ENCODE measurements at regions not wholly inside any gene's neighbourhood (a gene's known extent, or its start where the extent isn't known, plus 50 kb on each side); places are given as distances from the start of the nearest gene placed in this dataset.

DNA sequence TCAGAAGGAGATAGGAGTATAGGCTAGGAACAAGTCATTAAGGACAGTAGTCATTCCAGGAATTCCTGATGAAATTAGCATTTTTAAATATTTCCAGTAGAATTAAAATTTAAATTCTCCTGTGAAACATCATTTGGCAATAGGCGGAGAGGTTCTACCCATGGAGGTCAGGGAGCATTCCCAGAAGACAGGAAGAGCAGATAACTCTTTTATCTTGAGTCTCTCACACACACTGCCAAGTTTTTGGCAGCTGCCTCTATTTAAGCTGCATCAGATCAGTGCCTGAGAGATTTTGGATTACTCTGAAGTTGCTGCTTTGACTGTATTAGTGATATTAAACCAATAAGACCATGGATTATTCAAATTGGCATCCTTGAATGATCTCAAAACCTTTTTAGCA is 714.7 kb downstream of the EPHA4 start:
- no peak for ATAC-seq (ENCODE audit: low read depth)
- no peaks in the 10 kb centered on the region for H3K9me3 Mint-ChIP-seq
- no peaks in the 10 kb centered on the region for H3K4me1 Mint-ChIP-seq
- no peak for DNase-seq (ENCODE audit: low spot score in 2 of 2)
- H3K27me3 Mint-ChIP-seq: peaks cover 4% of the 10 kb centered on the region
- no peak overlapping the region for H3K4me3 Mint-ChIP-seq
- no peak overlapping the region for H3K27ac Mint-ChIP-seq
- H3K36me3 Mint-ChIP-seq: no peaks in the 10 kb centered on the region

DNA sequence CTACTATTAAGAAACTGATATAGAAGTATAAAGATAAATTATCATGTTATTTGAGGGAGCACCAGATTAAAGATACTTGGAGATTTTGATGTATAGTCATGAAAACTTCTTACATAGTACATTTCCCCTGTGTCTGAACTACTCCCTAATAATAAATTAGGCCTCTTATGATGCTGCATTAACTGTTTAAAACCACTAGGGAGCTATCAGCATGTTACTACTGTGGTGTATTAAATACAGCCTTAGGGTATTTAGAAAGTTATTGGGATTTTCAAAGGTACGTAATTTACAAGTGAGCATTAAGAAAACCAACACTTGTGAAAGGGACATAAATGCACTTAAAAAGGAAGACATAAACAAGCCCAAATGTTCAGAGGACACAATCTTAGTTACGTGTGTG is 714.0 kb downstream of the EPHA4 start:
- H3K27me3 Mint-ChIP-seq: peaks cover 4% of the 10 kb centered on the region
- DNase-seq (ENCODE audit: low spot score in 2 of 2): no peak
- ATAC-seq (ENCODE audit: low read depth): no peak
- H3K9me3 Mint-ChIP-seq: no peaks in the 10 kb centered on the region
- H3K4me3 Mint-ChIP-seq: no peak overlapping the region
- no peak overlapping the region for H3K27ac Mint-ChIP-seq
- no peaks in the 10 kb centered on the region for H3K36me3 Mint-ChIP-seq
- no peaks in the 10 kb centered on the region for H3K4me1 Mint-ChIP-seq

DNA sequence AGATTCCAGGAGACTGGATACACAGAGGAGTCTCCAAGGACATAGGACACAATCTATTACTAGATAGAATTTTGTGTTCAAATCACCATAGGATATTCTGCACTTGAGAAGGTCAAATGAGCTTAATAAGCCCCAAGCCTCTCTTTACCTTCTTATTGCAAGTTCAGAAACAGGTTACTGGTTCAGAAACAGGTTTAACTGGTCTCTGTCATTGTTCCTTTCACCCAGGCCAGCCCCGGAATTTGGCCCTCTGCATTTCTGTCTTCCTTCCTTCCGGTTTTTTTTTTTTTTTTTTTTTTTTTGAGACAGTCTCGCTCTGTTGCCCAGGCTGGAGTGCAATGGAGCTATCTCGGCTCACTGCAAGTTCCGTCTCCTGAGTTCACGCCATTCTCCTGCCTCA is 700.2 kb downstream of the EPHA4 start:
- Mint-ChIP-seq H3K36me3 (no peaks in the 10 kb centered on the region), H3K4me3 (no peak overlapping the region), H3K27ac (no peak overlapping the region), H3K27me3 (no peaks in the 10 kb centered on the region), H3K9me3 (peaks cover 4% of the 10 kb centered on the region), H3K4me1 (no peaks in the 10 kb centered on the region)
- DNase-seq (ENCODE audit: low spot score in 2 of 2): no peak
- ATAC-seq (ENCODE audit: low read depth): no peak

DNA sequence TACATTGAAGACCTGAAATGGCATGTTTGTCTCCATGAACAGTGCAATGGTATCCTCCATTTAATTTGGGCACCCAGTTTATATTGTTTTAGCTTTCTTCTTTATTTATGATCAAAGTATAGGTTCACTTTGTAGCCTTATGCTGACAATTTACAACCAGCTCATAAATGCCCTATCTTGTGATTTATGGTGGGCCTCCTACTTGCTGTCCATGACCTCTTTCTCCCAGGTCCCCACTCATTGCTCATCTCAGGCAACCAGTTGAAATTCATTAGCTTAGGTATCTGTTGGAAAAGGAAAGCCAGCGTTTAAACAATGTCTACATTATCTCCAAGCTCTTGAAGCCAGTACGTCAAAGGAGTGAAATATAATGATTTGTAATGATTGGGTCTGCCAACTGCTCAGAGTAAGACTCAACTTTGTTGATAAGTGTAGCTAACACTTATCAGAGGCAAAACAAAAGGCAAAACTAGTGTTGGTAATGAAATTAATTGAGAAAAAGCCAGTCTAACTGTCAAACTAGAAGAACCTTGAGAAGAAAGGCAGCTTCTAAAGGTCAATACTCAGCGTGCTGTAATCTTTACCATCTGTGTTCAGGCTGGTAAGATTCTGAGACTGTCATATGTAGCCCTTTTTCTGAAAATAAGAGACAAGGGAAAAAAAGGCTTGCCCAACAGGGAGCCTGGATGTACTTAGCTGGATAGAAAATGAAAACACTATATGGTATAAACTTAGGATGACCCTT is 695.9 kb downstream of the EPHA4 start:
- peaks cover 3% of the 10 kb centered on the region for H3K9me3 Mint-ChIP-seq
- DNase-seq (ENCODE audit: low spot score in 2 of 2): no peak
- H3K4me3 Mint-ChIP-seq: no peak overlapping the region
- no peaks in the 10 kb centered on the region for H3K27me3 Mint-ChIP-seq
- ATAC-seq (ENCODE audit: low read depth): no peak
- H3K36me3 Mint-ChIP-seq: no peaks in the 10 kb centered on the region
- no peak overlapping the region for H3K27ac Mint-ChIP-seq
- H3K4me1 Mint-ChIP-seq: no peaks in the 10 kb centered on the region

- Mint-ChIP-seq H3K27ac (no peak overlapping the region), H3K36me3 (no peaks in the 10 kb centered on the region), H3K9me3 (peaks cover 3% of the 10 kb centered on the region), H3K27me3 (no peaks in the 10 kb centered on the region), H3K4me1 (no peaks in the 10 kb centered on the region), H3K4me3 (no peak overlapping the region)
- DNase-seq (ENCODE audit: low spot score in 2 of 2) (no peak), ATAC-seq (ENCODE audit: low read depth) (no peak)
Observed at GRCh38 chr2:220877491-220877890, 694.6 kb downstream of the EPHA4 start.

- Mint-ChIP-seq H3K27ac (no peak overlapping the region), H3K4me3 (no peak overlapping the region), H3K36me3 (no peaks in the 10 kb centered on the region), H3K27me3 (no peaks in the 10 kb centered on the region), H3K9me3 (peaks cover 3% of the 10 kb centered on the region), H3K4me1 (no peaks in the 10 kb centered on the region)
- no peak for ATAC-seq (ENCODE audit: low read depth)
- DNase-seq (ENCODE audit: low spot score in 2 of 2): no peak
Observed at GRCh38 chr2:220877897-220878296, 694.2 kb downstream of the EPHA4 start.

- Mint-ChIP-seq H3K9me3 (no peaks in the 10 kb centered on the region), H3K4me1 (no peaks in the 10 kb centered on the region), H3K27me3 (no peaks in the 10 kb centered on the region), H3K36me3 (no peaks in the 10 kb centered on the region), H3K27ac (no peak overlapping the region), H3K4me3 (no peak overlapping the region)
- ATAC-seq (ENCODE audit: low read depth) (no peak), DNase-seq (ENCODE audit: low spot score in 2 of 2) (no peak)
Observed at GRCh38 chr2:220880623-220881596, 691.2 kb downstream of the EPHA4 start.

DNA sequence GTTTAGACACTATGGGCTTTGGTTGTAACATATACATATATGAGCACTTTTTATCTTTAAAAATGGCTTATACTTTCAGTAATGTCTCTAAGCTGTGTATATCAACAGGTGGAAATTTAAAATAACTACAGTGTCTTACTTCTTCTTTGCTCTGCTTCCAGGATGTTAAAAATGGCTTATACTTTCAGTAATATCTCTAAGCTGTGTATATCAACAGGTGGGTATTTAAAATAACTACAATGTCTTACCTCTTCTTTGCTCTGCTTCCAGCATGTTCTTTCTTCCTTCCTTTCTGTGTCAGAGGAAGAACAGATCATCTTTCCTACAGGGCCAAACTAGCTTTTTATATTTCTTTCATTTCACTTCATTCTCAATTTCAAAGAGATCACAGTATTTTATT is 689.6 kb downstream of the EPHA4 start:
- no peaks in the 10 kb centered on the region for H3K9me3 Mint-ChIP-seq
- DNase-seq (ENCODE audit: low spot score in 2 of 2): no peak
- H3K4me1 Mint-ChIP-seq: no peaks in the 10 kb centered on the region
- no peak for ATAC-seq (ENCODE audit: low read depth)
- no peaks in the 10 kb centered on the region for H3K36me3 Mint-ChIP-seq
- H3K27ac Mint-ChIP-seq: no peak overlapping the region
- H3K4me3 Mint-ChIP-seq: no peak overlapping the region
- no peaks in the 10 kb centered on the region for H3K27me3 Mint-ChIP-seq

DNA sequence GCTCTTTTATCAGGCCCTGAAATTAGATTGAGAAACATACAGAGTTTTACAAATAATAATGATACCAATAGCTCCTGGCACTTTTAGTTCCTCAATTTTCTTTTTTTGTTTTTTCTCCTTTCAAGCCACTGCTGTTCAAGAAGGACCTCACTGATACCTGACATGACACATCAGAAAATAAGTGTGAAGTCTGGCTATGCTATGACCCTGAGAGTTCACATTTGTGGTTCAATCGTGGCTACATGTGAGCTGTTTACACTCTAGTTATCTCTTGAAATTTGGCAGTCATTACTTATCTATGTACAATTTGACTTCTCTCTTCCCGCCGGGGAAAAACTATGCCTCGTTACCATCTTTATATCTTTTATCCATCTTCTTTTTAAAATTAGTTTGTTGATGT is 686.5 kb downstream of the EPHA4 start:
- H3K27ac Mint-ChIP-seq: no peak overlapping the region
- no peak for ATAC-seq (ENCODE audit: low read depth)
- no peaks in the 10 kb centered on the region for H3K36me3 Mint-ChIP-seq
- H3K9me3 Mint-ChIP-seq: no peaks in the 10 kb centered on the region
- no peak overlapping the region for H3K4me3 Mint-ChIP-seq
- H3K27me3 Mint-ChIP-seq: no peaks in the 10 kb centered on the region
- DNase-seq (ENCODE audit: low spot score in 2 of 2): no peak
- no peaks in the 10 kb centered on the region for H3K4me1 Mint-ChIP-seq

GRCh38 chr2:220887271-220887870 is 684.7 kb downstream of the EPHA4 start:
- peaks cover 2% of the 10 kb centered on the region for H3K9me3 Mint-ChIP-seq
- no peaks in the 10 kb centered on the region for H3K4me1 Mint-ChIP-seq
- H3K27ac Mint-ChIP-seq: no peak overlapping the region
- no peak for DNase-seq (ENCODE audit: low spot score in 2 of 2)
- no peak overlapping the region for H3K4me3 Mint-ChIP-seq
- no peak for ATAC-seq (ENCODE audit: low read depth)
- H3K36me3 Mint-ChIP-seq: no peaks in the 10 kb centered on the region
- peaks cover 2% of the 10 kb centered on the region for H3K27me3 Mint-ChIP-seq

DNA sequence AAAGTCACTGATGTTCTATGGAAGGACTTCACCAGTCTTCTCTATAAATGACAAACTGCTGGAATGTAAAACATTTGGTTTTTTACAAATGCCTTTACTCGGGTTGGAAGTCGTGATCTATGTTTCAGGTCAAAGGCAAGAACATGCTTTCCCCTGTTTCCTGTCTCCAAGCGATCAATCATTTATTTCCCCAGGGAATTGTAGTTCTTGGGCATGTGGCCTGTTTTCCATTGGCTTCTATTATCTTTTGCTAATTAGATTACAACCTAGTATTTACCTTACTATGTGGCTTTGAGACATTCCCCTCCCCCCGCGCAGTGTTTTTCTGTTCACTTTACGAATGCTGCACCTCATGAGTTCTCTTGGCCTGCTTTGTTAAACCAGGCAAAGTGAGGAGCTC is 684.2 kb downstream of the EPHA4 start:
- DNase-seq (ENCODE audit: low spot score in 2 of 2) (no peak), ATAC-seq (ENCODE audit: low read depth) (no peak)
- Mint-ChIP-seq H3K27me3 (peaks cover 2% of the 10 kb centered on the region), H3K9me3 (peaks cover 2% of the 10 kb centered on the region), H3K4me1 (no peaks in the 10 kb centered on the region), H3K27ac (no peak overlapping the region), H3K4me3 (no peak overlapping the region), H3K36me3 (no peaks in the 10 kb centered on the region)

GRCh38 chr2:220890931-220891330 is 681.2 kb downstream of the EPHA4 start:
- no peaks in the 10 kb centered on the region for H3K36me3 Mint-ChIP-seq
- no peak for ATAC-seq (ENCODE audit: low read depth)

GRCh38 chr2:220891405-220891804 is 680.7 kb downstream of the EPHA4 start:
- no peak for ATAC-seq (ENCODE audit: low read depth)

More at GRCh38 chr2:220890931-220891330, 681.2 kb downstream of the EPHA4 start:
- Mint-ChIP-seq H3K27me3 (peaks cover 2% of the 10 kb centered on the region), H3K4me1 (no peaks in the 10 kb centered on the region), H3K27ac (no peak overlapping the region), H3K4me3 (no peak overlapping the region), H3K9me3 (peaks cover 2% of the 10 kb centered on the region)
- DNase-seq (ENCODE audit: low spot score in 2 of 2): no peak

DNA sequence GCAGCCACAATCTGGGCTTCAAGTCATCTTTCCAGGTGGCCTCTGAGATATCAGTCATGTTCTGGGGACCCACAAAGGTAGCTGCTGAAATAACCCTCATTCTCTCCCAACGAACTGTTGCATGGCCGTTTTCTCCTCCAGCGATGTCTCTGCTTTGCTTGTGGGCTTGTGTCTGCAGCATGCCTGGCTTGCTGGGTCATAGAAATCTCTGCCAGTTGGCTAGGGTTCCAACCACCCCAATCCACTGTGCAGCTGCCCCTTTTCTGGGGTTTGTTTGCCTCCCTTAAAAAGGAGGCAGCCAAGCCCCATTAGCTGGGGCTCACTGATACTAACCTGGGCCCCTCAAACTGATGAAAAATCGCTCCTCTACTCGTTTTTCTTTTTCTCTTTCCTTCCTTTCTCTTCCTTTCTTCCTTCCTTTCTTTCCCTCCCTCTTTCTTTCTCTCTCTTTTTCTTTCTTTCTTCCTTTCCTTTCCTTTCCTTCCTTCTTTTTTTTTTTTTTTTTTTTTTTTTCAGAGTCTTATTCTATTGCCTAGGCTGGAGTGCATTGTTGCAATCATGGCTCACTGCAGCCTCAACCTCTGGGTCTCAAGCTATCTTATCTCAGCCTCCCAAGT is 680.0 kb downstream of the EPHA4 start:
- DNase-seq (ENCODE audit: low spot score in 2 of 2) (no peak), ATAC-seq (ENCODE audit: low read depth) (no peak)
- Mint-ChIP-seq H3K4me3 (no peak overlapping the region), H3K4me1 (no peaks in the 10 kb centered on the region), H3K36me3 (no peaks in the 10 kb centered on the region), H3K27me3 (peaks cover 2% of the 10 kb centered on the region), H3K9me3 (peaks cover 2% of the 10 kb centered on the region), H3K27ac (no peak overlapping the region)

More at GRCh38 chr2:220891405-220891804, 680.7 kb downstream of the EPHA4 start:
- Mint-ChIP-seq H3K27ac (no peak overlapping the region), H3K36me3 (no peaks in the 10 kb centered on the region), H3K27me3 (peaks cover 2% of the 10 kb centered on the region), H3K4me3 (no peak overlapping the region), H3K9me3 (peaks cover 2% of the 10 kb centered on the region), H3K4me1 (no peaks in the 10 kb centered on the region)
- no peak for DNase-seq (ENCODE audit: low spot score in 2 of 2)

All from memory B cell (primary cell).